Dendritic cell treated with granulocyte-macrophage colony-stimulating factor and Interleukin-4, amounts not matched to agents 40 ng/mL and 50 ng/mL, for 4 days (primary cell): ENCODE measurements at regions not wholly inside any gene's neighbourhood (a gene's known extent, or its start where the extent isn't known, plus 50 kb on each side); places are given as distances from the start of the nearest gene placed in this dataset.

Experiments used
- H3K27ac Mint-ChIP-seq: one replicate; pipeline ENCODE4 v1.8.0; 2022; ENCODE audit warnings: mild to moderate bottlenecking, mixed read lengths
- H3K27me3 Mint-ChIP-seq: one replicate; pipeline ENCODE4 v1.8.0; 2022; ENCODE audit warnings: mild to moderate bottlenecking, mixed read lengths
- H3K36me3 Mint-ChIP-seq: one replicate; pipeline ENCODE4 v1.8.0; 2022; ENCODE audit warnings: low read depth, mixed read lengths
- H3K4me1 Mint-ChIP-seq: one replicate; pipeline ENCODE4 v1.8.0; 2022; ENCODE audit warnings: low read depth, mixed read lengths
- H3K4me3 Mint-ChIP-seq: one replicate; pipeline ENCODE4 v1.8.0; 2022; ENCODE audit warnings: mild to moderate bottlenecking, moderate library complexity, mixed read lengths
- H3K9me3 Mint-ChIP-seq: one replicate; pipeline ENCODE4 v1.8.0; 2022; ENCODE audit warnings: mixed read lengths
- intact Hi-C: fragments of 100-400 bp; cut with micrococcal nuclease; formaldehyde crosslinking; loops from one replicate; pipeline ENCODE4 v1.15.0; 2022

GRCh38 chr20:24819331-24819965, 129.6 kb upstream of the CST7 start:
- Mint-ChIP-seq H3K36me3 (no peaks in the 10 kb centered on the region), H3K4me1 (peaks cover 7% of the 10 kb centered on the region), H3K27me3 (no peaks in the 10 kb centered on the region), H3K4me3 (no peak overlapping the region), H3K27ac (no peak overlapping the region), H3K9me3 (no peaks in the 10 kb centered on the region)
- intact Hi-C loops = no loop called here

- H3K4me3 Mint-ChIP-seq = no peak overlapping the region
- no peaks in the 10 kb centered on the region for H3K36me3 Mint-ChIP-seq
- H3K9me3 Mint-ChIP-seq = no peaks in the 10 kb centered on the region
- peaks cover 7% of the 10 kb centered on the region for H3K4me1 Mint-ChIP-seq
- intact Hi-C loops = no loop called here
- H3K27me3 Mint-ChIP-seq = no peaks in the 10 kb centered on the region
- no peak overlapping the region for H3K27ac Mint-ChIP-seq
These were observed 128.7 kb upstream of the CST7 start for GRCh38 chr20:24820345-24820744.

- H3K9me3 Mint-ChIP-seq = no peaks in the 10 kb centered on the region
- H3K4me1 Mint-ChIP-seq = peaks cover 6% of the 10 kb centered on the region
- no peaks in the 10 kb centered on the region for H3K27me3 Mint-ChIP-seq
- no peak overlapping the region for H3K4me3 Mint-ChIP-seq
- H3K36me3 Mint-ChIP-seq = no peaks in the 10 kb centered on the region
- no peak overlapping the region for H3K27ac Mint-ChIP-seq
- intact Hi-C loops = no loop called here
These were observed 127.7 kb upstream of the CST7 start for GRCh38 chr20:24821391-24821790.

GRCh38 chr20:24823176-24823784, 125.8 kb upstream of the CST7 start:
- intact Hi-C loops = no loop called here
- Mint-ChIP-seq H3K4me1 (no peaks in the 10 kb centered on the region), H3K36me3 (no peaks in the 10 kb centered on the region), H3K27me3 (no peaks in the 10 kb centered on the region), H3K27ac (no peak overlapping the region), H3K9me3 (no peaks in the 10 kb centered on the region), H3K4me3 (no peak overlapping the region)

- H3K36me3 Mint-ChIP-seq = no peaks in the 10 kb centered on the region
- intact Hi-C loops = no loop called here
- H3K27me3 Mint-ChIP-seq = no peaks in the 10 kb centered on the region
- H3K4me1 Mint-ChIP-seq = no peaks in the 10 kb centered on the region
- no peaks in the 10 kb centered on the region for H3K9me3 Mint-ChIP-seq
- H3K27ac Mint-ChIP-seq = no peak overlapping the region
- H3K4me3 Mint-ChIP-seq = no peak overlapping the region
These were observed 124.9 kb upstream of the CST7 start for GRCh38 chr20:24823989-24824693.

GRCh38 chr20:24825591-24825990, 123.5 kb upstream of the CST7 start:
- intact Hi-C loops = no loop called here
- no peaks in the 10 kb centered on the region for H3K9me3 Mint-ChIP-seq
- no peaks in the 10 kb centered on the region for H3K4me1 Mint-ChIP-seq
- H3K4me3 Mint-ChIP-seq = no peak overlapping the region
- H3K27me3 Mint-ChIP-seq = no peaks in the 10 kb centered on the region
- H3K36me3 Mint-ChIP-seq = no peaks in the 10 kb centered on the region
- H3K27ac Mint-ChIP-seq = no peak overlapping the region

GRCh38 chr20:24827603-24828295, 121.3 kb upstream of the CST7 start:
- Mint-ChIP-seq H3K27me3 (no peaks in the 10 kb centered on the region), H3K36me3 (no peaks in the 10 kb centered on the region), H3K4me1 (no peaks in the 10 kb centered on the region), H3K4me3 (no peak overlapping the region), H3K27ac (no peak overlapping the region), H3K9me3 (no peaks in the 10 kb centered on the region)
- intact Hi-C loops = no loop called here

GRCh38 chr20:24828992-24829648, 119.9 kb upstream of the CST7 start:
- intact Hi-C loops = no loop called here
- H3K36me3 Mint-ChIP-seq = no peaks in the 10 kb centered on the region

GRCh38 chr20:24829649-24830370, 119.3 kb upstream of the CST7 start:
- intact Hi-C loops = no loop called here
- H3K27me3 Mint-ChIP-seq = no peaks in the 10 kb centered on the region
- no peaks in the 10 kb centered on the region for H3K9me3 Mint-ChIP-seq
- H3K4me1 Mint-ChIP-seq = no peaks in the 10 kb centered on the region
- H3K27ac Mint-ChIP-seq = no peak overlapping the region
- no peak overlapping the region for H3K4me3 Mint-ChIP-seq
- H3K36me3 Mint-ChIP-seq = no peaks in the 10 kb centered on the region

More at GRCh38 chr20:24828992-24829648, 119.9 kb upstream of the CST7 start:
- H3K27ac Mint-ChIP-seq = no peak overlapping the region
- no peaks in the 10 kb centered on the region for H3K27me3 Mint-ChIP-seq
- H3K9me3 Mint-ChIP-seq = no peaks in the 10 kb centered on the region
- no peak overlapping the region for H3K4me3 Mint-ChIP-seq
- no peaks in the 10 kb centered on the region for H3K4me1 Mint-ChIP-seq

- no peak overlapping the region for H3K27ac Mint-ChIP-seq
- no peaks in the 10 kb centered on the region for H3K4me1 Mint-ChIP-seq
- H3K4me3 Mint-ChIP-seq = no peak overlapping the region
- no peaks in the 10 kb centered on the region for H3K36me3 Mint-ChIP-seq
- H3K27me3 Mint-ChIP-seq = no peaks in the 10 kb centered on the region
- intact Hi-C loops = no loop called here
- H3K9me3 Mint-ChIP-seq = no peaks in the 10 kb centered on the region
These were observed 118.4 kb upstream of the CST7 start for GRCh38 chr20:24830649-24831048.

- H3K27me3 Mint-ChIP-seq = no peaks in the 10 kb centered on the region
- no peak overlapping the region for H3K27ac Mint-ChIP-seq
- H3K36me3 Mint-ChIP-seq = no peaks in the 10 kb centered on the region
- H3K9me3 Mint-ChIP-seq = no peaks in the 10 kb centered on the region
- H3K4me3 Mint-ChIP-seq = no peak overlapping the region
- intact Hi-C loops = no loop called here
- H3K4me1 Mint-ChIP-seq = peaks cover 2% of the 10 kb centered on the region
These were observed 117.8 kb upstream of the CST7 start for GRCh38 chr20:24831232-24831631.

GRCh38 chr20:24832518-24832917, 116.6 kb upstream of the CST7 start:
- no peak overlapping the region for H3K27ac Mint-ChIP-seq
- no peaks in the 10 kb centered on the region for H3K27me3 Mint-ChIP-seq
- H3K9me3 Mint-ChIP-seq = no peaks in the 10 kb centered on the region
- no peaks in the 10 kb centered on the region for H3K36me3 Mint-ChIP-seq
- H3K4me3 Mint-ChIP-seq = no peak overlapping the region
- peaks cover 9% of the 10 kb centered on the region for H3K4me1 Mint-ChIP-seq
- intact Hi-C loops = no loop called here

GRCh38 chr20:24833592-24833991, 115.5 kb upstream of the CST7 start:
- no peak overlapping the region for H3K4me3 Mint-ChIP-seq
- peaks cover 9% of the 10 kb centered on the region for H3K4me1 Mint-ChIP-seq
- no peaks in the 10 kb centered on the region for H3K36me3 Mint-ChIP-seq
- no peaks in the 10 kb centered on the region for H3K9me3 Mint-ChIP-seq
- H3K27ac Mint-ChIP-seq = no peak overlapping the region
- no peaks in the 10 kb centered on the region for H3K27me3 Mint-ChIP-seq
- intact Hi-C loops = no loop called here
